Endothelial cell of umbilical vein (primary cell): ENCODE measurements at regions not wholly inside any gene's neighbourhood (a gene's known extent, or its start where the extent isn't known, plus 50 kb on each side); places are given as distances from the start of the nearest gene placed in this dataset.

Experiments
- BruUV-seq: library from RNA; stranded (reverse); fragments of 400-500 nt; replicated peaks from 2 replicates; lab custom pipeline; 2021; lab: Mats Ljungman, UMichigan
- CTCF ChIA-PET: fragments of 300-600, 350-600 bp; sonication (Branson Sonifier 250); formaldehyde crosslinking; loops from one replicate; lab custom pipeline; 2021; ENCODE audit warnings: antibody characterized with exemption, inconsistent platforms; lab: Charles Lee
- POLR2A ChIA-PET: fragments of 300-600, 350-600 bp; sonication (Branson Sonifier 250); formaldehyde crosslinking; loops from one replicate; lab custom pipeline; 2021; ENCODE audit warnings: antibody characterized with exemption, inconsistent platforms; lab: Charles Lee
- DNase-seq: peaks from one replicate; pipeline ENCODE4 v3.0.0-alpha.2; 2011; ENCODE audit warnings: low read depth, low spot score
- FAIRE-seq: peaks from 2 replicates; lab custom pipeline; 2011; peaks lifted over from hg19 to GRCh38; lab: Jason Lieb, UNC
- H2AFZ ChIP-seq: 2 replicates; pipeline ENCODE4 v1.6.0; 2012; ENCODE audit warnings: low read depth, low read length, control low read depth, inconsistent platforms
- H3K27ac ChIP-seq: 2 replicates; pipeline ENCODE4 v1.5.1; 2011; ENCODE audit warnings: low read depth, mild to moderate bottlenecking, control low read depth, low read length, moderate library complexity; ENCODE audit not compliant: insufficient read depth
- H3K27me3 ChIP-seq, 2 experiments: 2 replicates each; pipeline versions ENCODE4 v1.6.0 to v1.6.1; 2011; ENCODE audit warnings: low read length in 2 of 2, mixed read lengths in 1 of 2; ENCODE audit not compliant: control insufficient read depth in 2 of 2, insufficient read depth in 2 of 2
- H3K36me3 ChIP-seq, 2 experiments: 2 replicates in 1 of 2; 3 replicates in 1 of 2; pipeline ENCODE4 v1.5.1; 2011; ENCODE audit warnings: low read length in 2 of 2, mild to moderate bottlenecking in 1 of 2, moderate library complexity in 1 of 2; ENCODE audit not compliant: control insufficient read depth in 2 of 2, insufficient read depth in 2 of 2; ENCODE audit errors: extremely low read depth in 1 of 2
- H3K4me1 ChIP-seq: 3 replicates; pipeline ENCODE4 v1.5.1; 2011; ENCODE audit warnings: mild to moderate bottlenecking, low read length; ENCODE audit not compliant: control insufficient read depth, insufficient read depth; ENCODE audit errors: extremely low read depth
- H3K4me2 ChIP-seq: 2 replicates; pipeline ENCODE4 v1.6.1; 2011; ENCODE audit warnings: low read length, control low read depth, mixed read lengths; ENCODE audit not compliant: insufficient read depth
- H3K4me3 ChIP-seq, 3 experiments: fragments of 200-600 bp in 1 of 3; sonication (generic), shearing (Covaris generic) in 1 of 3; replicated peaks in 1 of 3; 2 replicates each; pipeline ENCODE4 v1.5.1; 2011 to 2016; ENCODE audit warnings: control low read depth in 3 of 3, low read length in 3 of 3, mild to moderate bottlenecking in 2 of 3, inconsistent platforms in 1 of 3, low read depth in 1 of 3, moderate library complexity in 1 of 3; ENCODE audit not compliant: insufficient read depth in 1 of 3
- H3K79me2 ChIP-seq: 2 replicates; pipeline ENCODE4 v1.6.0; 2012; ENCODE audit warnings: low read length, inconsistent platforms; ENCODE audit not compliant: control insufficient read depth, insufficient read depth
- H3K9ac ChIP-seq: replicated peaks from 2 replicates; pipeline ENCODE3; 2011; ENCODE audit warnings: low read length, control low read depth; ENCODE audit not compliant: insufficient read depth; ENCODE audit errors: extremely low read depth
- H3K9me1 ChIP-seq: replicated peaks from 3 replicates; pipeline ENCODE4 v1.6.0; 2011; ENCODE audit warnings: mild to moderate bottlenecking, low read length; ENCODE audit not compliant: control insufficient read depth, insufficient read depth; ENCODE audit errors: extremely low read depth
- H3K9me3 ChIP-seq: replicated peaks from 2 replicates; pipeline ENCODE4 v1.5.1; 2012; ENCODE audit warnings: low read length, inconsistent platforms; ENCODE audit not compliant: control insufficient read depth, insufficient read depth
- H4K20me1 ChIP-seq: replicated peaks from 2 replicates; pipeline ENCODE3; 2011; ENCODE audit warnings: mild to moderate bottlenecking, low read length; ENCODE audit not compliant: control insufficient read depth, insufficient read depth; ENCODE audit errors: extremely low read depth
- EZH2 ChIP-seq: IDR thresholded peaks from 2 replicates; pipeline ENCODE4 v1.6.1; 2012; ENCODE audit warnings: borderline replicate concordance, low read depth, mild to moderate bottlenecking, moderate library complexity, low read length, inconsistent platforms; ENCODE audit not compliant: severe bottlenecking
- FOS ChIP-seq: IDR thresholded peaks from 2 replicates; pipeline ENCODE4 v1.6.1; 2011; ENCODE audit warnings: mild to moderate bottlenecking, low read length, moderate library complexity, borderline replicate concordance; ENCODE audit not compliant: insufficient read depth
- GATA2 ChIP-seq: IDR thresholded peaks from 2 replicates; pipeline ENCODE4 v1.7.0; 2011; ENCODE audit warnings: low read depth, mild to moderate bottlenecking, moderate library complexity, mixed read lengths, low read length; ENCODE audit not compliant: insufficient read length, insufficient read depth
- JUN ChIP-seq: IDR thresholded peaks from 2 replicates; pipeline ENCODE4 v1.6.1; 2011; ENCODE audit warnings: borderline replicate concordance, low read depth; ENCODE audit not compliant: insufficient read length, insufficient read depth
- MYC ChIP-seq: IDR thresholded peaks from one replicate; pipeline ENCODE4 v1.6.1; 2011; ENCODE audit warnings: mild to moderate bottlenecking, low read depth, low read length
- POLR2A ChIP-seq: IDR thresholded peaks from 2 replicates; pipeline ENCODE4 v1.6.1; 2012; ENCODE audit warnings: low read depth, mild to moderate bottlenecking, control low read depth, low read length
- POLR2AphosphoS5 ChIP-seq: IDR thresholded peaks from 2 replicates; pipeline ENCODE4 v1.6.1; 2012; ENCODE audit warnings: low read depth, mild to moderate bottlenecking, control low read depth, low read length, moderate library complexity; ENCODE audit not compliant: insufficient read depth
- dilution Hi-C: fragments of 300-500 bp; cut with MboI; formaldehyde crosslinking; loops from one replicate; pipeline ENCODE4 v1.15.0; 2019; ENCODE audit warnings: low sequenced_read_pairs; ENCODE audit not compliant: extremely low pct_ligation_motif_present
- intact Hi-C: fragments of 100-400 bp; cut with micrococcal nuclease; formaldehyde crosslinking; loops from one replicate; pipeline ENCODE4 v1.10.0; 2022
- TF ChIP-seq, protein P1 (sequence below), 2 donors: IDR thresholded peaks; 1 replicate in 1 of 2; 2 replicates in 1 of 2; pipeline ENCODE4 v1.5.1; 2011; ENCODE audit warnings: low read length in 2 of 2, mild to moderate bottlenecking in 2 of 2, moderate library complexity in 2 of 2, control low read depth in 1 of 2, inconsistent platforms in 1 of 2, low read depth in 1 of 2; ENCODE audit not compliant: insufficient read depth in 1 of 2; ENCODE audit errors: extremely low read depth in 1 of 2
- TF ChIP-seq, protein P2 (sequence below): IDR thresholded peaks from 2 replicates; pipeline ENCODE4 v1.6.1; 2011; ENCODE audit not compliant: insufficient read depth, insufficient read length

DNA sequence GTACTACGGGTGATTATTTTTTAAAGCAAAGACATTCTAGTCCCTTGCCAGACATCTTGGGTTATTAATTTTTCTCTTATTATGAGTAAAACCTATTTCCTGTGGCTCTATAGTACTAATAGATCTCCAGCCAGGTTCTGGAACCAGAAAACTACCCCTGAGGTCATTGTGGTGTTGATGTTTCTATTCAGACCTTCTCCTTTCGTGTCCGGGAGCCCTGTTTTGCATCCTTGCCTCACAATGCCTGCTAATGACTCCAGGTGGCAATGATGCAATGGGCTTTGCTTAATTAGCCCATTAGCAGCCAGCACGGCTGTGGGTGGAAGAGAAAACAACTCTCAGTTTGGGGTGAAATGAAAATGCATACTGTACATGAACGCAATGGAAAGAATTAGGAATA lies 62.9 kb upstream of the ARG1 start:
- Histone ChIP-seq H3K4me1 (no peaks in the 10 kb centered on the region), H3K27me3 (no peaks in the 10 kb centered on the region), H3K9me3 (no peaks in the 10 kb centered on the region), H4K20me1 (no peaks in the 10 kb centered on the region), H3K36me3 (no peaks in the 10 kb centered on the region), H2AFZ (no peak overlapping the region), H3K9ac (no peak overlapping the region), H3K4me3 (no peak overlapping the region), H3K79me2 (no peaks in the 10 kb centered on the region), H3K9me1 (no peaks in the 10 kb centered on the region), H3K27ac (no peak overlapping the region), H3K4me2 (no peak overlapping the region)
- TF ChIP-seq, protein P1, sequence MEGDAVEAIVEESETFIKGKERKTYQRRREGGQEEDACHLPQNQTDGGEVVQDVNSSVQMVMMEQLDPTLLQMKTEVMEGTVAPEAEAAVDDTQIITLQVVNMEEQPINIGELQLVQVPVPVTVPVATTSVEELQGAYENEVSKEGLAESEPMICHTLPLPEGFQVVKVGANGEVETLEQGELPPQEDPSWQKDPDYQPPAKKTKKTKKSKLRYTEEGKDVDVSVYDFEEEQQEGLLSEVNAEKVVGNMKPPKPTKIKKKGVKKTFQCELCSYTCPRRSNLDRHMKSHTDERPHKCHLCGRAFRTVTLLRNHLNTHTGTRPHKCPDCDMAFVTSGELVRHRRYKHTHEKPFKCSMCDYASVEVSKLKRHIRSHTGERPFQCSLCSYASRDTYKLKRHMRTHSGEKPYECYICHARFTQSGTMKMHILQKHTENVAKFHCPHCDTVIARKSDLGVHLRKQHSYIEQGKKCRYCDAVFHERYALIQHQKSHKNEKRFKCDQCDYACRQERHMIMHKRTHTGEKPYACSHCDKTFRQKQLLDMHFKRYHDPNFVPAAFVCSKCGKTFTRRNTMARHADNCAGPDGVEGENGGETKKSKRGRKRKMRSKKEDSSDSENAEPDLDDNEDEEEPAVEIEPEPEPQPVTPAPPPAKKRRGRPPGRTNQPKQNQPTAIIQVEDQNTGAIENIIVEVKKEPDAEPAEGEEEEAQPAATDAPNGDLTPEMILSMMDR (IDR thresholded peaks at IDR 0.05; ENCODE audit: extremely low read depth in 1 of 2, insufficient read depth in 1 of 2, low read depth in 1 of 2, low read length in 2 of 2): no peak
- TF ChIP-seq POLR2AphosphoS5 (no peak), FOS (no peak), POLR2A (no peak), GATA2 (no peak), JUN (no peak), MYC (no peak), EZH2 (no peak)
- TF ChIP-seq, protein P2, sequence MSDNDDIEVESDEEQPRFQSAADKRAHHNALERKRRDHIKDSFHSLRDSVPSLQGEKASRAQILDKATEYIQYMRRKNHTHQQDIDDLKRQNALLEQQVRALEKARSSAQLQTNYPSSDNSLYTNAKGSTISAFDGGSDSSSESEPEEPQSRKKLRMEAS: no peak
- FAIRE-seq (no peak), DNase-seq (no peak)
- dilution Hi-C loops: no loop called here
- BruUV-seq: no TSS peak
- POLR2A ChIA-PET: no interaction called here
- CTCF ChIA-PET: interaction anchor here (1.4 kb wide), 1 partner anchor 9 kb away, joined by 3 read pairs; no protein-coding TSS in a partner anchor
- intact Hi-C loops: no loop called here
